ENCODE measurements at regions not wholly inside any gene's neighbourhood (a gene's known extent, or its start where the extent isn't known, plus 50 kb on each side); places are given as distances from the start of the nearest gene placed in this dataset.

DNA sequence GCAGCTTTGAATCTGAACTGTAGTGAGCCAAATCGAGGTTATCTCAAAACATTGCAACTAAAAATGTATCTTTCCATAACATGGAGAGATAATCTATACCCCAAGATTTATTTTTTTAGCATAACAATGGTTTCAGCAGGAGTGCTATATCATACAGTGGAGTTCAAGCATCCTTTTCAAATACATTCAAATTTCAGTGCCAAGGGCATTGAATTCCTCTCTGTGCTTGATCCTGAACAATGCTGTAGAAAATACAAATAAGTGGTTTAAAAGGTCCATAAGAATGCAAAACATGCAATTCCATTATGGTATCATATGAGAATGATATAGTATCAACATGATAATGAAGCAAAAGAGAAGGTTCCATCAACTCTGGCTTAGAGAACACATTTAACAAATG lies 201.7 kb downstream of the TXNL1 start:
- no peak overlapping the region for H3K9ac ChIP-seq (ENCODE audit: low read length)
- H3K4me3 ChIP-seq (ENCODE audit: insufficient read depth, low read depth, low read length) = no peak overlapping the region
- H4K20me1 ChIP-seq (ENCODE audit: insufficient read depth, low read length) = no peaks in the 10 kb centered on the region
- Mint-ChIP-seq H3K27ac (ENCODE audit: unreplicated experiment) (no peak overlapping the region), H3K27me3 (ENCODE audit: low read depth, unreplicated experiment) (no peaks in the 10 kb centered on the region), H3K9me3 (ENCODE audit: unreplicated experiment) (no peaks in the 10 kb centered on the region), H3K36me3 (ENCODE audit: low read depth, unreplicated experiment) (no peaks in the 10 kb centered on the region), H3K4me3 (ENCODE audit: unreplicated experiment) (no peak overlapping the region), H3K4me1 (ENCODE audit: low read depth, unreplicated experiment) (peaks cover 6% of the 10 kb centered on the region)
- H3K4me2 ChIP-seq (ENCODE audit: low read length) = no peak overlapping the region
- no peak overlapping the region for H2AFZ ChIP-seq (ENCODE audit: low read depth, low read length)
- no peak for DNase-seq (ENCODE audit: low read depth)
- H3K27me3 ChIP-seq (ENCODE audit: insufficient read depth, low read length) = no peaks in the 10 kb centered on the region
- no peaks in the 10 kb centered on the region for H3K36me3 ChIP-seq (ENCODE audit: insufficient read depth, low read length)
- TF ChIP-seq, protein P1, sequence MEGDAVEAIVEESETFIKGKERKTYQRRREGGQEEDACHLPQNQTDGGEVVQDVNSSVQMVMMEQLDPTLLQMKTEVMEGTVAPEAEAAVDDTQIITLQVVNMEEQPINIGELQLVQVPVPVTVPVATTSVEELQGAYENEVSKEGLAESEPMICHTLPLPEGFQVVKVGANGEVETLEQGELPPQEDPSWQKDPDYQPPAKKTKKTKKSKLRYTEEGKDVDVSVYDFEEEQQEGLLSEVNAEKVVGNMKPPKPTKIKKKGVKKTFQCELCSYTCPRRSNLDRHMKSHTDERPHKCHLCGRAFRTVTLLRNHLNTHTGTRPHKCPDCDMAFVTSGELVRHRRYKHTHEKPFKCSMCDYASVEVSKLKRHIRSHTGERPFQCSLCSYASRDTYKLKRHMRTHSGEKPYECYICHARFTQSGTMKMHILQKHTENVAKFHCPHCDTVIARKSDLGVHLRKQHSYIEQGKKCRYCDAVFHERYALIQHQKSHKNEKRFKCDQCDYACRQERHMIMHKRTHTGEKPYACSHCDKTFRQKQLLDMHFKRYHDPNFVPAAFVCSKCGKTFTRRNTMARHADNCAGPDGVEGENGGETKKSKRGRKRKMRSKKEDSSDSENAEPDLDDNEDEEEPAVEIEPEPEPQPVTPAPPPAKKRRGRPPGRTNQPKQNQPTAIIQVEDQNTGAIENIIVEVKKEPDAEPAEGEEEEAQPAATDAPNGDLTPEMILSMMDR (IDR thresholded peaks at IDR 0.05; ENCODE audit: insufficient read depth, low read depth, low read length) = no peak
- no peak for TF ChIP-seq EZH2 (IDR thresholded peaks at IDR 0.05; ENCODE audit: insufficient read depth, low read length)
- H3K79me2 ChIP-seq (ENCODE audit: insufficient read depth, low read length) = no peaks in the 10 kb centered on the region
- no peak overlapping the region for H3K27ac ChIP-seq (ENCODE audit: low read depth, low read length)
- no peak for FAIRE-seq
- no peaks in the 10 kb centered on the region for H3K9me3 ChIP-seq (ENCODE audit: insufficient read depth, low read depth, low read length)
- H3K4me1 ChIP-seq (ENCODE audit: insufficient read depth, low read length) = no peaks in the 10 kb centered on the region

DNA sequence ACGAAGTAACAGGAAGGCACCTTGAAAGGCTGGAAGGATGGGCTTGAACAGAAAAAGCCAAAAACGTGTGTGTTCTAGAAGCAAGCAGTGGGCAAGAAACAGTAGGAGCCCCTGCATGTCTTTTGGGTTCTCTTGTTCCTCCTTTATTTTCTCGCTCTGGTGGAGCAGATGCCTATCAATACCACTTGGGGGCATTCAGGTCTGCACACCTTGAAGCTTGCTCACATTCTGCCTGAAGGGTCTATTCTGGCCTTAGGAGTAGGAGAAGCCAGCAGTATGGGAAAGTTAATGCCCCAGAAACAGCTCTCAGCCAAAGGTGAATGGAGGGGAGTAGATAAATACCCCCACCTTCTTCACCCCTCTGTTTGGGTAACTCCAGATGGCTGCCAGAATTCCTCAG lies 204.5 kb downstream of the TXNL1 start:
- H3K4me3 Mint-ChIP-seq (ENCODE audit: unreplicated experiment) = no peak overlapping the region
- FAIRE-seq (no peak), DNase-seq (ENCODE audit: low read depth) (no peak)

DNA sequence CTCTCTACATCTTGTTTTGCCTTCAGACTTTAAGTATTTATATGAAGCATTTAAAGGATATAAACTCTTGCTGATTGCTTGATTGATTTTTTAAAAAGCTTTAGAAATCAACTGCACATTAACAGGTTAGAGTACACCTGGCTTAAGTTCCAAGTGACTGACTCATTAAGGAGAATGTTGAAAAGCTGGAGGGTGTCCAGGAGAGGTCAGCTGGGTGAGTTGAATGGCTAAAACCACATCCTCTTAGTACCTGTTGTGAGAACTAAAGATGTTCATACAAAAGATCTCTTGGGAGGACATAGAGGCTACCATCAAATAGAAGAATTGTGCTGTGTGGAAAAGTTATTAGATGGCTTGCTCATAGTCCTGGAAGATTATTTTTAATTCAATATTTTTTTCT lies 206.8 kb downstream of the TXNL1 start:
- no peaks in the 10 kb centered on the region for H3K27me3 ChIP-seq (ENCODE audit: insufficient read depth, low read length)
- no peak for TF ChIP-seq EZH2 (IDR thresholded peaks at IDR 0.05; ENCODE audit: insufficient read depth, low read length)
- TF ChIP-seq, protein P1 (IDR thresholded peaks at IDR 0.05; ENCODE audit: insufficient read depth, low read depth, low read length) = no peak

More for the DNA sequence above, 204.5 kb downstream of the TXNL1 start:
- TF ChIP-seq, protein P1 (IDR thresholded peaks at IDR 0.05; ENCODE audit: insufficient read depth, low read depth, low read length) = no peak
- TF ChIP-seq EZH2 (IDR thresholded peaks at IDR 0.05; ENCODE audit: insufficient read depth, low read length) = no peak
- Histone ChIP-seq H3K4me3 (ENCODE audit: insufficient read depth, low read depth, low read length) (no peak overlapping the region), H2AFZ (ENCODE audit: low read depth, low read length) (no peak overlapping the region), H4K20me1 (ENCODE audit: insufficient read depth, low read length) (no peaks in the 10 kb centered on the region), H3K27ac (ENCODE audit: low read depth, low read length) (no peak overlapping the region), H3K79me2 (ENCODE audit: insufficient read depth, low read length) (no peaks in the 10 kb centered on the region), H3K4me1 (ENCODE audit: insufficient read depth, low read length) (no peaks in the 10 kb centered on the region), H3K36me3 (ENCODE audit: insufficient read depth, low read length) (no peaks in the 10 kb centered on the region), H3K27me3 (ENCODE audit: insufficient read depth, low read length) (no peaks in the 10 kb centered on the region), H3K4me2 (ENCODE audit: low read length) (no peak overlapping the region), H3K9me3 (ENCODE audit: insufficient read depth, low read depth, low read length) (no peaks in the 10 kb centered on the region), H3K9ac (ENCODE audit: low read length) (no peak overlapping the region)
- Mint-ChIP-seq H3K27ac (ENCODE audit: unreplicated experiment) (no peak overlapping the region), H3K36me3 (ENCODE audit: low read depth, unreplicated experiment) (no peaks in the 10 kb centered on the region), H3K27me3 (ENCODE audit: low read depth, unreplicated experiment) (no peaks in the 10 kb centered on the region), H3K4me1 (ENCODE audit: low read depth, unreplicated experiment) (peaks cover 11% of the 10 kb centered on the region), H3K9me3 (ENCODE audit: unreplicated experiment) (peaks cover 2% of the 10 kb centered on the region)

More for the DNA sequence above, 206.8 kb downstream of the TXNL1 start:
- Histone ChIP-seq H3K79me2 (ENCODE audit: insufficient read depth, low read length) (no peaks in the 10 kb centered on the region), H3K36me3 (ENCODE audit: insufficient read depth, low read length) (no peaks in the 10 kb centered on the region), H3K4me3 (ENCODE audit: insufficient read depth, low read depth, low read length) (no peak overlapping the region), H3K27ac (ENCODE audit: low read depth, low read length) (no peak overlapping the region), H3K4me1 (ENCODE audit: insufficient read depth, low read length) (no peaks in the 10 kb centered on the region), H2AFZ (ENCODE audit: low read depth, low read length) (no peak overlapping the region), H3K4me2 (ENCODE audit: low read length) (no peak overlapping the region), H3K9ac (ENCODE audit: low read length) (no peak overlapping the region), H3K9me3 (ENCODE audit: insufficient read depth, low read depth, low read length) (no peaks in the 10 kb centered on the region), H4K20me1 (ENCODE audit: insufficient read depth, low read length) (no peaks in the 10 kb centered on the region)
- FAIRE-seq (no peak), DNase-seq (ENCODE audit: low read depth) (peak; percentile 48)
- no peak overlapping the region for H3K27ac Mint-ChIP-seq (ENCODE audit: unreplicated experiment)
- H3K4me3 Mint-ChIP-seq (ENCODE audit: unreplicated experiment) = no peak overlapping the region
- peaks cover 11% of the 10 kb centered on the region for H3K4me1 Mint-ChIP-seq (ENCODE audit: low read depth, unreplicated experiment)
- peaks cover 12% of the 10 kb centered on the region for H3K9me3 Mint-ChIP-seq (ENCODE audit: unreplicated experiment)
- no peaks in the 10 kb centered on the region for H3K27me3 Mint-ChIP-seq (ENCODE audit: low read depth, unreplicated experiment)
- H3K36me3 Mint-ChIP-seq (ENCODE audit: low read depth, unreplicated experiment) = no peaks in the 10 kb centered on the region
